ENCODE measurements at regions not wholly inside any gene's neighbourhood (a gene's known extent, or its start where the extent isn't known, plus 50 kb on each side); places are given as distances from the start of the nearest gene placed in this dataset.

GRCh38 chr22:48352086-48352911 is 1475.4 kb downstream of the BRD1 start:
- TF ChIP-seq EZH2phosphoT487 (IDR thresholded peaks at IDR 0.05; ENCODE audit: low read length) (no peak), CTCF (IDR thresholded peaks at IDR 0.05; ENCODE audit: low read length) (no peak), EZH2 (optimal IDR thresholded peaks at IDR 0.05; ENCODE audit: low read depth, low read length) (no peak)

Measured in MM.1S (cell line).